K562 (cell line): ENCODE measurements at regions not wholly inside any gene's neighbourhood (a gene's known extent, or its start where the extent isn't known, plus 50 kb on each side); places are given as distances from the start of the nearest gene placed in this dataset.

ENCODE experiments used
- HCFC1 ChIP-seq: IDR thresholded peaks from 2 replicates; pipeline ENCODE4 v1.6.1; 2012; ENCODE audit warnings: low read depth, low read length, improper control_type of control experiment
- KLF1 ChIP-seq: fragments of 450-650 bp; IDR thresholded peaks from 2 replicates; pipeline ENCODE4 v1.6.1; 2016; ENCODE audit warnings: missing genetic modification characterization, missing compliant biosample characterization
- KLF6 ChIP-seq: fragments of 250-450 bp; sonication (Bioruptor Pico); IDR thresholded peaks from 2 replicates; pipeline ENCODE4 v1.4.0; 2020; ENCODE audit warnings: mild to moderate bottlenecking, moderate library complexity, borderline replicate concordance
- NCOA1 ChIP-seq: fragments of 450-650 bp; IDR thresholded peaks from 2 replicates; pipeline ENCODE4 v1.6.1; 2016; ENCODE audit warnings: low read depth
- PTRF ChIP-seq: fragments of 450-650 bp; IDR thresholded peaks from 2 replicates; pipeline ENCODE4 v1.6.1; 2016; ENCODE audit warnings: mild to moderate bottlenecking, missing genetic modification characterization, missing compliant biosample characterization
- RFX5 ChIP-seq: IDR thresholded peaks from 2 replicates; pipeline ENCODE4 v1.6.1; 2011; ENCODE audit warnings: low read depth, mild to moderate bottlenecking, improper control_type of control experiment, low read length
- RNF2 ChIP-seq: sonication (generic); IDR thresholded peaks from 2 replicates; pipeline ENCODE4 v1.6.1; 2016
- SP1 ChIP-seq: sonication (generic); formaldehyde crosslinking; IDR thresholded peaks from 2 replicates; pipeline ENCODE4 v1.8.1; 2022; ENCODE audit warnings: mild to moderate bottlenecking, missing genetic modification reagents
- STAG1 ChIP-seq: sonication (generic); formaldehyde crosslinking; IDR thresholded peaks from 2 replicates; pipeline ENCODE4 v1.5.0; 2020; ENCODE audit warnings: missing genetic modification reagents, borderline replicate concordance
- TCF7L2 ChIP-seq: fragments of 150-350 bp; IDR thresholded peaks from 2 replicates; pipeline ENCODE4 v1.6.1; 2016; ENCODE audit warnings: low read depth, mild to moderate bottlenecking, low read length, moderate library complexity
- ZNF639 ChIP-seq, 2 experiments: fragments of 200-800 bp in 1 of 2; sonication (Bioruptor generic) in 1 of 2; sonication (generic) in 1 of 2; formaldehyde crosslinking in 1 of 2; IDR thresholded peaks in 1 of 2; conservative IDR thresholded peaks in 1 of 2; 2 replicates each; pipeline versions ENCODE4 v1.5.0 to v1.6.1; 2016 to 2020; ENCODE audit warnings: missing compliant biosample characterization in 1 of 2, missing genetic modification characterization in 1 of 2, missing genetic modification reagents in 1 of 2

DNA sequence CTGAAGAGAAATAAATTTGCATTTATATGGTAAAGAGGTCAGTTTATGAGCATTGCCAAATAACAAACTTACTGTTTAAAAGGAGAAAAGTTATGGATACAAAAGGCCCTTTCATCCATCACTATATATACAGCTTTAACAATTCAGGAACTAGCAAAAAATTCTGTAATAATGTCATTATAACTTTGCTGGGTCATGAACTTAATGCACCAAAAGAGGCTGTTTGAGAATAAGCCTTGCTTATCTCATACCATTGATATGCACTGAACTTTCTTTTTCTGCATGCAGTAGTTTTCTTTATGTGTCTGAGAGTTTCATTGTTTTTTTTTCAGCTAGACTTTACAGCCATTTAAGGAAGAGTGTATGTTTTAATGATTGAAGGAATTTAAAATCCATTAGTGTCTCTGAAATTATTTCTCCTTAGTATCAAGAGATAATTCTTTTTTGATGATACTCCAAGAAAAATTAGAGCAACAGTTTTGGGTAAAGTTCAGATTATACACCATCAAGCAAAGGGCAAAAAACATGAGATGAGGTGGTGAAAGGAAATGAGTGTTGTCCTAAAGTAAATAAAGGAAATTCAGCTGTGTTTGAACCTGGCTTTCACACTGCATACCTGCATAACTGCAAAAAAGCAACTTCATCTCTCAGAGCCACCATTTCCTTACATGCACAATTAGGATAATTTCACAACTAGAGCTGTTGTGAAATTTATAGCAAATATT lies 188.2 kb upstream of the ANO3 start:
- TF ChIP-seq PTRF (tag): no peak
- TF ChIP-seq HCFC1: no peak
- TF ChIP-seq TCF7L2: no peak
- no peak for TF ChIP-seq RFX5
- no peak for TF ChIP-seq STAG1
- TF ChIP-seq ZNF639 (CRISPR knock-in tag; conservative IDR thresholded peaks at IDR 0.05 in 1 of 2, IDR thresholded peaks at IDR 0.05 in 1 of 2): no peak
- TF ChIP-seq KLF6 (CRISPR knock-in tag): no peak
- no peak for TF ChIP-seq KLF1 (tag)
- no peak for TF ChIP-seq NCOA1
- TF ChIP-seq SP1 (CRISPR knock-in tag): no peak
- no peak for TF ChIP-seq RNF2
